H1 (cell line): ENCODE measurements at regions not wholly inside any gene's neighbourhood (a gene's known extent, or its start where the extent isn't known, plus 50 kb on each side); places are given as distances from the start of the nearest gene placed in this dataset.
"Not testable (repeated sequence)": the region's sequence is repeated elsewhere in the genome, so short reads cannot be mapped to it uniquely, and the experiment has no call there.

ENCODE experiments used
- CTCF ChIA-PET: fragments of 300-600 bp; sonication (Branson Sonifier 250); formaldehyde crosslinking; loops from one replicate; lab custom pipeline; 2021; ENCODE audit not compliant: partially characterized antibody; lab: Charles Lee
- POLR2A ChIA-PET: fragments of 300-600 bp; sonication (Branson Sonifier 250); formaldehyde crosslinking; loops from one replicate; lab custom pipeline; 2021; ENCODE audit warnings: inconsistent platforms; ENCODE audit not compliant: partially characterized antibody; lab: Charles Lee
- DNase-seq, 2 experiments: peaks; one replicate each; pipeline versions ENCODE4 v3.0.0 to v3.0.0-alpha.2; 2010 to 2022; ENCODE audit warnings: low spot score in 2 of 2, low read depth in 1 of 2, mixed read lengths in 1 of 2
- FAIRE-seq: peaks from 2 replicates; lab custom pipeline; 2011; peaks lifted over from hg19 to GRCh38; lab: Jason Lieb, UNC
- H2AFZ ChIP-seq: 2 replicates; pipeline ENCODE4 v1.8.1; 2012; ENCODE audit warnings: low read length, inconsistent platforms
- H2AK5ac ChIP-seq: 2 replicates; pipeline ENCODE4 v1.6.1; 2013; ENCODE audit warnings: low read depth, low read length
- H2BK120ac ChIP-seq: replicated peaks from 2 replicates; pipeline ENCODE3; 2013; ENCODE audit warnings: low read depth, low read length, inconsistent platforms
- H2BK12ac ChIP-seq: 2 replicates; pipeline ENCODE4 v1.6.1; 2013; ENCODE audit warnings: low read depth, low read length
- H2BK15ac ChIP-seq: 2 replicates; pipeline ENCODE4 v1.6.1; 2013; ENCODE audit warnings: low read length
- H2BK20ac ChIP-seq: 2 replicates; pipeline ENCODE4 v1.6.1; 2013; ENCODE audit warnings: low read length
- H2BK5ac ChIP-seq: 2 replicates; pipeline ENCODE4 v1.6.1; 2013; ENCODE audit warnings: low read depth, low read length
- H3K14ac ChIP-seq: 2 replicates; pipeline ENCODE4 v1.6.1; 2013; ENCODE audit warnings: inconsistent platforms; ENCODE audit not compliant: insufficient read length
- H3K18ac ChIP-seq: 2 replicates; pipeline ENCODE4 v1.6.1; 2013; ENCODE audit warnings: low read length; ENCODE audit errors: extremely low read depth
- H3K23ac ChIP-seq: 2 replicates; pipeline ENCODE4 v1.6.1; 2013; ENCODE audit warnings: inconsistent platforms; ENCODE audit not compliant: insufficient read length
- H3K23me2 ChIP-seq: 2 replicates; pipeline ENCODE4 v1.6.1; 2013; ENCODE audit warnings: low read depth, low read length
- H3K27ac ChIP-seq: 2 replicates; pipeline ENCODE4 v1.6.1; 2011; ENCODE audit warnings: low read depth, low read length, inconsistent platforms
- H3K27me3 ChIP-seq, 4 experiments: replicated peaks in 1 of 4; 1 replicate in 1 of 4; 2 replicates in 3 of 4; pipeline versions ENCODE4 v1.6.1 to v1.8.1; 2011 to 2013; ENCODE audit warnings: low read length in 3 of 4, mild to moderate bottlenecking in 3 of 4, inconsistent platforms in 2 of 4, mixed read lengths in 2 of 4, moderate library complexity in 1 of 4; ENCODE audit not compliant: control insufficient read depth in 3 of 4, insufficient read depth in 3 of 4; ENCODE audit errors: extremely low read depth in 1 of 4
- H3K36me3 ChIP-seq, 4 experiments: 2 replicates each; pipeline versions ENCODE4 v1.6.1 to v1.8.1; 2011 to 2013; ENCODE audit warnings: mild to moderate bottlenecking in 4 of 4, low read length in 3 of 4, moderate library complexity in 2 of 4, control low read depth in 1 of 4, inconsistent platforms in 1 of 4; ENCODE audit not compliant: insufficient read depth in 4 of 4, control insufficient read depth in 2 of 4
- H3K4ac ChIP-seq: replicated peaks from 2 replicates; pipeline ENCODE3; 2013; ENCODE audit warnings: low read length, low read depth, mixed read lengths, inconsistent platforms; ENCODE audit not compliant: insufficient read length
- H3K4me1 ChIP-seq, 4 experiments: replicated peaks in 1 of 4; 1 replicate in 1 of 4; 2 replicates in 3 of 4; pipeline versions ENCODE4 v1.6.1 to v1.8.1; 2011 to 2013; ENCODE audit warnings: low read length in 3 of 4, inconsistent platforms in 2 of 4, mixed read lengths in 1 of 4; ENCODE audit not compliant: insufficient read depth in 4 of 4, control insufficient read depth in 3 of 4
- H3K4me2 ChIP-seq, 2 experiments: 2 replicates each; pipeline versions ENCODE4 v1.6.1 to v1.8.1; 2011 to 2013; ENCODE audit warnings: low read depth in 2 of 2, low read length in 2 of 2, control low read depth in 1 of 2, inconsistent platforms in 1 of 2, mild to moderate bottlenecking in 1 of 2; ENCODE audit not compliant: insufficient read depth in 1 of 2
- H3K4me3 ChIP-seq, 4 experiments: fragments of 200-600, 300-600 bp in 1 of 4; sonication (generic), shearing (Covaris generic), sonication (Bioruptor Twin) in 1 of 4; 2 replicates each; pipeline versions ENCODE4 v1.5.1 to v1.8.1; 2011 to 2016; ENCODE audit warnings: low read length in 4 of 4, low read depth in 3 of 4, control low read depth in 2 of 4, inconsistent platforms in 2 of 4, mild to moderate bottlenecking in 2 of 4, mixed read lengths in 1 of 4, moderate library complexity in 1 of 4; ENCODE audit not compliant: insufficient read depth in 2 of 4; ENCODE audit errors: extremely low read depth in 1 of 4
- H3K56ac ChIP-seq: replicated peaks from 2 replicates; pipeline ENCODE3; 2013; ENCODE audit warnings: low read depth, mild to moderate bottlenecking, mixed read lengths, low read length, inconsistent platforms; ENCODE audit not compliant: insufficient read length
- H3K79me1 ChIP-seq: 2 replicates; pipeline ENCODE4 v1.6.1; 2013; ENCODE audit warnings: low read depth, low read length, control low read depth
- H3K79me2 ChIP-seq, 2 experiments: 2 replicates each; pipeline versions ENCODE4 v1.6.1 to v1.8.1; 2012 to 2013; ENCODE audit warnings: low read length in 2 of 2, mild to moderate bottlenecking in 2 of 2, inconsistent platforms in 1 of 2; ENCODE audit not compliant: insufficient read depth in 2 of 2, control insufficient read depth in 1 of 2
- H3K9ac ChIP-seq, 4 experiments: replicated peaks in 1 of 4; 1 replicate in 1 of 4; 2 replicates in 3 of 4; pipeline versions ENCODE4 v1.6.1 to v1.8.1; 2011 to 2013; ENCODE audit warnings: low read depth in 3 of 4, low read length in 3 of 4, control low read depth in 2 of 4, mild to moderate bottlenecking in 2 of 4, moderate library complexity in 2 of 4, inconsistent platforms in 1 of 4; ENCODE audit errors: extremely low read depth in 1 of 4
- H3K9me3 ChIP-seq, 2 experiments: 2 replicates each; pipeline versions ENCODE4 v1.6.1 to v1.8.1; 2012 to 2013; ENCODE audit warnings: mild to moderate bottlenecking in 2 of 2, moderate library complexity in 2 of 2, control low read depth in 1 of 2, inconsistent platforms in 1 of 2, low read depth in 1 of 2, low read length in 1 of 2, mixed read lengths in 1 of 2; ENCODE audit not compliant: insufficient read depth in 2 of 2
- H4K20me1 ChIP-seq, 2 experiments: replicated peaks in 1 of 2; 2 replicates each; pipeline versions ENCODE3 to v1.8.1; 2011 to 2013; ENCODE audit warnings: inconsistent platforms in 2 of 2, low read length in 2 of 2, mild to moderate bottlenecking in 1 of 2; ENCODE audit not compliant: insufficient read depth in 2 of 2, control insufficient read depth in 1 of 2
- H4K5ac ChIP-seq: 2 replicates; pipeline ENCODE4 v1.6.1; 2013; ENCODE audit warnings: low read length, low read depth, mixed read lengths, inconsistent platforms; ENCODE audit not compliant: insufficient read length
- H4K8ac ChIP-seq: 2 replicates; pipeline ENCODE4 v1.8.0; 2013; ENCODE audit warnings: mild to moderate bottlenecking, moderate library complexity, low read length, inconsistent platforms; ENCODE audit not compliant: insufficient read depth; ENCODE audit errors: extremely low read depth
- H4K91ac ChIP-seq: replicated peaks from 2 replicates; pipeline ENCODE3; 2013; ENCODE audit warnings: low read length, mixed read lengths, inconsistent platforms; ENCODE audit not compliant: insufficient read length
- HDAC2 ChIP-seq, 2 experiments: fragments of 300-600 bp in 1 of 2; sonication (generic) in 1 of 2; IDR thresholded peaks; 2 replicates each; pipeline ENCODE4 v1.6.1; 2011 to 2012; ENCODE audit warnings: low read depth in 2 of 2, low read length in 2 of 2, mild to moderate bottlenecking in 2 of 2, moderate library complexity in 2 of 2, borderline replicate concordance in 1 of 2, inconsistent platforms in 1 of 2
- MAFK ChIP-seq: IDR thresholded peaks from 2 replicates; pipeline ENCODE4 v1.6.1; 2012; ENCODE audit warnings: low read depth, mild to moderate bottlenecking, improper control_type of control experiment, low read length
- NANOG ChIP-seq: IDR thresholded peaks from 2 replicates; pipeline ENCODE4 v1.6.1; 2011; ENCODE audit warnings: low read length, low read depth, mild to moderate bottlenecking, inconsistent platforms; ENCODE audit not compliant: insufficient read depth, poor library complexity, severe bottlenecking
- POLR2A ChIP-seq, 2 experiments: IDR thresholded peaks; 1 replicate in 1 of 2; 2 replicates in 1 of 2; pipeline ENCODE4 v1.6.1; 2011; ENCODE audit warnings: low read depth in 2 of 2, low read length in 2 of 2, mild to moderate bottlenecking in 2 of 2; ENCODE audit errors: control extremely low read depth in 1 of 2
- POU5F1 ChIP-seq: IDR thresholded peaks from 2 replicates; pipeline ENCODE4 v1.6.1; 2011; ENCODE audit warnings: low read depth, mild to moderate bottlenecking, low read length, moderate library complexity
- SP1 ChIP-seq: IDR thresholded peaks from 2 replicates; pipeline ENCODE4 v1.6.1; 2011; ENCODE audit warnings: low read depth, low read length
- TAF1 ChIP-seq: IDR thresholded peaks from 2 replicates; pipeline ENCODE4 v1.6.1; 2011; ENCODE audit warnings: mild to moderate bottlenecking, low read depth, low read length
- TBP ChIP-seq: IDR thresholded peaks from 2 replicates; pipeline ENCODE4 v1.6.1; 2011; ENCODE audit warnings: low read depth, low read length, improper control_type of control experiment
- TCF12 ChIP-seq: IDR thresholded peaks from 2 replicates; pipeline ENCODE4 v1.6.1; 2011; ENCODE audit warnings: low read depth, mild to moderate bottlenecking, low read length
- TEAD4 ChIP-seq: IDR thresholded peaks from 2 replicates; pipeline ENCODE4 v1.6.1; 2012; ENCODE audit warnings: low read depth, low read length, inconsistent platforms, mixed read lengths
- WGBS, 2 experiments: shearing (Covaris generic) in 1 of 2; methylation state at CpG; one replicate each; pipeline versions ENCODE4 v1.1.6 to v1.1.7; 2013 to 2015; ENCODE audit warnings: low lambda C conversion rate in 2 of 2, mixed read lengths in 2 of 2, inconsistent platforms in 1 of 2, low coverage in 1 of 2, missing lambda C conversion rate in 1 of 2; ENCODE audit not compliant: insufficient replicate concordance in 2 of 2, insufficient coverage in 1 of 2, insufficient read length in 1 of 2; ENCODE audit errors: extremely low coverage in 1 of 2, missing lambda C conversion rate in 1 of 2; 5-methylcytosine and 5-hydroxymethylcytosine counted together
- TF ChIP-seq, protein P1 (sequence below): IDR thresholded peaks from 2 replicates; pipeline ENCODE4 v1.6.1; 2012; ENCODE audit warnings: inconsistent platforms

DNA sequence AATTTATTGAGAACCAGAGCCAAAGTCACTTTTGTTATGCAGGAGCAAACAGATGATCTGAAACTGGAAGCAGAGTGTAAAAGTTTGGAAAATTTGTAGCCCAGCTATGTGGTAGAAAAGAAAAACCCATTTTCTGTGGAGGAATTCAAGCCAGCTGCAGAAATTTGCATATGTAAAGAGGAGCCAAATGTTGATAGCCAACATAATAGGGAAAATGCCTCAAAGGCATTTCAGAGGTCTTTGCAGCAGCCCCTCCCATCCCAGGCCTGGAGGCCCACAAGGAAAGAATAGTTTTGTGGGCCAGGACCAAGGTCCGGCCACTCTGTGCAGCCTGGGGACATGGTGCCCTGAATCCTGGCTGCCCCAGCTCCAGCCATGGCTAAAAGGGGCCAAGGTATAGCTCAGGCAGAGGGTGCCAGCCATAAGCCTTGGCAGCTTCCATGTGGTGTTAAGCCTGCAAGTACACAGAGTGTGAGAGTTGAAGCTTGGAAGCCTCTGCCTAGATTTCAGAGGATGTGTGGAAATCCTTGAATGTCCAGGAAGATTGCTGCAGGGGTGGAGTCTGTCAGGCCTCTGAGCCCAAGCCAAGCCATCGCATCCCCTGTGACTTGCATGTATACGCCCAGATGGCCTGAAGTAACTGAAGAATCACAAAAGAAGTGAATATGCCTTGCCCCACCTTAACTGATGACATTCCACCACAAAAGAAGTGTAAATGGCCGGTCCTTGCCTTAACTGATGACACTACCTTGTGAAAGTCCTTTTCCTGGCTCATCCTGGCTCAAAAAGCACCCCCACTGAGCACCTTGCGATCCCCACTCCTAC is 52.7 kb upstream of the FAM124A start:
- FAIRE-seq: peak; percentile 83
- peak overlapping the region; percentile 60; the same call in 1 of the 2 replicates for H2BK12ac ChIP-seq
- CTCF ChIA-PET: interaction anchor here (1.3 kb wide), 1 partner anchor 20 kb away, joined by 5 read pairs; no protein-coding TSS in a partner anchor
- peak overlapping the region; percentile 69 to 91 (median 79) for H3K9ac ChIP-seq
- H2BK20ac ChIP-seq: peak overlapping the region; percentile 81; the same call in 1 of the 2 replicates
- peak overlapping the region; percentile 86 for H3K18ac ChIP-seq
- not testable (repeated sequence) for H3K9me3 ChIP-seq, H2AK5ac ChIP-seq, H3K14ac ChIP-seq, H2AFZ ChIP-seq, H3K27me3 ChIP-seq, H3K23ac ChIP-seq, H4K20me1 ChIP-seq, H3K79me1 ChIP-seq, H3K23me2 ChIP-seq
- H3K4me3 ChIP-seq: peak overlapping the region; percentile 62 to 87 (median 72)
- H3K4me2 ChIP-seq: peak overlapping the region; percentile 95 to 96
- peaks cover 6 to 14% (median 11%) of the 10 kb centered on the region in 4 experiments; a peak in 6 of 7 replicates for H3K4me1 ChIP-seq
- peaks cover 3 to 60% of the 10 kb centered on the region in 2 experiments; a peak in 3 of 4 replicates for H3K79me2 ChIP-seq
- peak; percentile 62 to 75 for DNase-seq
- H2BK120ac ChIP-seq: peak overlapping the region; percentile 73
- peak overlapping the region; percentile 97 for H3K4ac ChIP-seq
- H2BK5ac ChIP-seq: peak overlapping the region; percentile 99
- peak overlapping the region; percentile 82 for H4K8ac ChIP-seq
- peak overlapping the region; percentile 99 for H4K91ac ChIP-seq
- H4K5ac ChIP-seq: peak overlapping the region; percentile 97
- 2% methylated on average over 5 of the region's 5 CpGs; no CpG with 5 or more reads in 1 of the 2 experiments for WGBS, 2 experiments
- POLR2A ChIA-PET: interaction anchor here (0.7 to 4.1 kb wide), 16 partner anchors 11 to 283 kb away, joined by 3 to 168 read pairs (median 5); partner anchors contain the start of gene INTS6
- H3K36me3 ChIP-seq: peaks cover 4 to 16% (median 5%) of the 10 kb centered on the region in 4 experiments; a peak in 4 of 8 replicates
- peak overlapping the region; percentile 97 for H3K56ac ChIP-seq
- peak overlapping the region; percentile 88 for H3K27ac ChIP-seq
- H2BK15ac ChIP-seq: peak overlapping the region; percentile 14; the same call in 1 of the 2 replicates
- TF ChIP-seq POLR2A (IDR thresholded peaks at IDR 0.05; ENCODE audit: control extremely low read depth in 1 of 2, low read depth in 2 of 2, low read length in 2 of 2) (peak; percentile 72 to 93), TEAD4 (peak; percentile 70; the same call in 1 of the 2 replicates), MAFK (peak; percentile 29; the same call in 1 of the 2 replicates), HDAC2 (IDR thresholded peaks at IDR 0.05; ENCODE audit: borderline replicate concordance in 1 of 2, low read depth in 2 of 2, low read length in 2 of 2) (peak in 1 of 2 experiments; percentile 4; a peak in 1 of 4 replicates), NANOG (peak; percentile 40), SP1 (peak; percentile 43; the same call in 1 of the 2 replicates), POU5F1 (0 out of 2 replicates have a peak, but pooled peaks have one; percentile 3), TCF12 (peak; percentile 82; the same call in 1 of the 2 replicates), TAF1 (peak; percentile 59; the same call in 1 of the 2 replicates), TBP (peak; percentile 68)
- TF ChIP-seq, protein P1, sequence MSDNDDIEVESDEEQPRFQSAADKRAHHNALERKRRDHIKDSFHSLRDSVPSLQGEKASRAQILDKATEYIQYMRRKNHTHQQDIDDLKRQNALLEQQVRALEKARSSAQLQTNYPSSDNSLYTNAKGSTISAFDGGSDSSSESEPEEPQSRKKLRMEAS: peak; percentile 29
